IMR-90 (cell line): ENCODE measurements at regions not wholly inside any gene's neighbourhood (a gene's known extent, or its start where the extent isn't known, plus 50 kb on each side); places are given as distances from the start of the nearest gene placed in this dataset.

Experiments used
- ATAC-seq: fragments of 200-7000 bp; cut with Tn5 transposase; 2 replicates; pipeline ENCODE4 v1.9.1; 2020; ENCODE audit warnings: low read depth, mild to moderate bottlenecking, moderate library complexity
- BruUV-seq: library from RNA; stranded (reverse); fragments of 400-500 nt; replicated peaks from 2 replicates; lab custom pipeline; 2021; lab: Mats Ljungman, UMichigan
- CTCF ChIA-PET: fragments of 300-600 bp; formaldehyde crosslinking; extraction: SDS; loops from one replicate; lab custom pipeline; 2021; ENCODE audit warnings: antibody characterized with exemption; lab: Yijun Ruan, JAX
- POLR2A ChIA-PET: fragments of 300-600 bp; sonication (Branson Sonifier 250); formaldehyde crosslinking; loops from one replicate; lab custom pipeline; 2022; ENCODE audit warnings: antibody characterized with exemption; ENCODE audit not compliant: unreplicated experiment; lab: Charles Lee
- DNase-seq: peaks from one replicate; pipeline ENCODE4 v3.0.0; 2013
- H2AFZ ChIP-seq: replicated peaks from 2 replicates; pipeline ENCODE3; 2013; ENCODE audit warnings: low read length, mild to moderate bottlenecking; ENCODE audit not compliant: poor library complexity
- H2AK5ac ChIP-seq: 2 replicates; pipeline ENCODE4 v1.6.1; 2013; ENCODE audit warnings: low read depth, low read length, inconsistent platforms
- H2AK9ac ChIP-seq: replicated peaks from 2 replicates; pipeline ENCODE3; 2013; ENCODE audit warnings: mild to moderate bottlenecking, low read depth, low read length, moderate library complexity; ENCODE audit not compliant: poor library complexity
- H2BK120ac ChIP-seq: 2 replicates; pipeline ENCODE4 v1.6.1; 2013; ENCODE audit warnings: low read depth, low read length, inconsistent platforms
- H2BK15ac ChIP-seq: 3 replicates; pipeline ENCODE4 v1.6.1; 2013; ENCODE audit warnings: low read depth, low read length, inconsistent platforms
- H2BK20ac ChIP-seq: 2 replicates; pipeline ENCODE4 v1.6.1; 2013; ENCODE audit warnings: low read depth, mild to moderate bottlenecking, inconsistent platforms, low read length, moderate library complexity
- H2BK5ac ChIP-seq: 2 replicates; pipeline ENCODE4 v1.6.1; 2013; ENCODE audit warnings: mild to moderate bottlenecking, low read depth, low read length, inconsistent platforms; ENCODE audit not compliant: poor library complexity, severe bottlenecking
- H3K14ac ChIP-seq: replicated peaks from 2 replicates; pipeline ENCODE4 v1.6.1; 2013; ENCODE audit warnings: low read depth, low read length, inconsistent platforms
- H3K18ac ChIP-seq: 2 replicates; pipeline ENCODE4 v1.6.1; 2013; ENCODE audit warnings: low read depth, low read length, control low read depth
- H3K23ac ChIP-seq: 2 replicates; pipeline ENCODE4 v1.6.1; 2013; ENCODE audit warnings: low read depth, low read length, inconsistent platforms
- H3K27ac ChIP-seq: 2 replicates; pipeline ENCODE4 v1.5.1; 2013; ENCODE audit warnings: mild to moderate bottlenecking, control low read depth, low read length; ENCODE audit not compliant: insufficient read depth
- H3K27me3 ChIP-seq: 2 replicates; pipeline ENCODE4 v1.6.1; 2013; ENCODE audit warnings: low read length; ENCODE audit not compliant: control insufficient read depth, insufficient read depth
- H3K36me3 ChIP-seq: 2 replicates; pipeline ENCODE4 v1.6.1; 2013; ENCODE audit warnings: low read length, mixed read lengths; ENCODE audit not compliant: control insufficient read depth, insufficient read depth
- H3K4ac ChIP-seq: 2 replicates; pipeline ENCODE4 v1.6.1; 2013; ENCODE audit warnings: low read depth, low read length, inconsistent platforms
- H3K4me1 ChIP-seq: 2 replicates; pipeline ENCODE4 v1.6.1; 2013; ENCODE audit warnings: low read length, mixed read lengths; ENCODE audit not compliant: control insufficient read depth, insufficient read depth
- H3K4me2 ChIP-seq: 2 replicates; pipeline ENCODE4 v1.6.1; 2013; ENCODE audit warnings: low read depth, mild to moderate bottlenecking, control low read depth, low read length, moderate library complexity
- H3K4me3 ChIP-seq: 2 replicates; pipeline ENCODE4 v1.5.1; 2013; ENCODE audit warnings: low read depth, mild to moderate bottlenecking, control low read depth, low read length, moderate library complexity; ENCODE audit not compliant: insufficient read depth
- H3K56ac ChIP-seq: 2 replicates; pipeline ENCODE4 v1.6.1; 2013; ENCODE audit warnings: low read length, inconsistent platforms; ENCODE audit not compliant: insufficient read depth; ENCODE audit errors: extremely low read depth
- H3K79me1 ChIP-seq, 2 experiments: 2 replicates each; pipeline ENCODE4 v1.6.1; 2013; ENCODE audit warnings: low read length in 2 of 2, inconsistent platforms in 1 of 2, low read depth in 1 of 2
- H3K9ac ChIP-seq: 2 replicates; pipeline ENCODE4 v1.6.1; 2013; ENCODE audit warnings: low read depth, low read length, control low read depth
- H3K9me1 ChIP-seq: 2 replicates; pipeline ENCODE4 v1.6.1; 2013; ENCODE audit warnings: low read length, inconsistent platforms; ENCODE audit not compliant: insufficient read depth
- H3K9me3 ChIP-seq: 2 replicates; pipeline ENCODE4 v1.6.1; 2013; ENCODE audit warnings: low read length; ENCODE audit not compliant: control insufficient read depth, insufficient read depth
- H4K20me1 ChIP-seq: 2 replicates; pipeline ENCODE4 v1.6.1; 2013; ENCODE audit warnings: low read length, inconsistent platforms; ENCODE audit not compliant: insufficient read depth
- H4K5ac ChIP-seq: 2 replicates; pipeline ENCODE4 v1.6.1; 2013; ENCODE audit warnings: mild to moderate bottlenecking, low read depth, low read length, control low read depth
- H4K8ac ChIP-seq, 2 experiments: 2 replicates each; pipeline ENCODE4 v1.6.1; 2013; ENCODE audit warnings: low read depth in 2 of 2, low read length in 2 of 2, control low read depth in 1 of 2, inconsistent platforms in 1 of 2
- H4K91ac ChIP-seq: 2 replicates; pipeline ENCODE4 v1.6.1; 2013; ENCODE audit warnings: low read depth, low read length, inconsistent platforms; ENCODE audit not compliant: insufficient read depth
- BHLHE40 ChIP-seq: fragments of 150-350 bp; IDR thresholded peaks from 2 replicates; pipeline ENCODE4 v1.6.1; 2016; ENCODE audit warnings: mild to moderate bottlenecking, low read depth, low read length
- CEBPB ChIP-seq: IDR thresholded peaks from 2 replicates; pipeline ENCODE4 v1.6.1; 2012; ENCODE audit warnings: low read depth, low read length, improper control_type of control experiment
- CHD1 ChIP-seq: IDR thresholded peaks from 2 replicates; pipeline ENCODE4 v1.6.1; 2012; ENCODE audit warnings: low read depth, low read length, improper control_type of control experiment
- FOS ChIP-seq: fragments of 150-350 bp; IDR thresholded peaks from 2 replicates; pipeline ENCODE4 v1.6.1; 2016; ENCODE audit warnings: low read depth, low read length
- MAFK ChIP-seq: IDR thresholded peaks from 2 replicates; pipeline ENCODE4 v1.6.1; 2012; ENCODE audit warnings: low read depth, low read length, improper control_type of control experiment
- MAZ ChIP-seq: IDR thresholded peaks from 2 replicates; pipeline ENCODE4 v1.6.1; 2012; ENCODE audit warnings: low read depth, mild to moderate bottlenecking, low read length, improper control_type of control experiment, moderate library complexity, borderline replicate concordance
- MXI1 ChIP-seq: IDR thresholded peaks from 2 replicates; pipeline ENCODE4 v1.6.1; 2012; ENCODE audit warnings: low read depth, mild to moderate bottlenecking, low read length, moderate library complexity, borderline replicate concordance
- NFE2L2 ChIP-seq: fragments of 150-350 bp; IDR thresholded peaks from 2 replicates; pipeline ENCODE4 v1.6.1; 2016; ENCODE audit warnings: low read depth, mild to moderate bottlenecking, low read length
- POLR2A ChIP-seq: IDR thresholded peaks from 2 replicates; pipeline ENCODE4 v1.6.1; 2012; ENCODE audit warnings: mild to moderate bottlenecking, low read depth, low read length
- RAD21 ChIP-seq: IDR thresholded peaks from 2 replicates; pipeline ENCODE4 v1.6.1; 2012; ENCODE audit warnings: low read length, improper control_type of control experiment
- RCOR1 ChIP-seq: IDR thresholded peaks from 2 replicates; pipeline ENCODE4 v1.6.1; 2012; ENCODE audit warnings: mild to moderate bottlenecking, low read length, improper control_type of control experiment; ENCODE audit not compliant: insufficient replicate concordance
- RFX5 ChIP-seq: IDR thresholded peaks from 2 replicates; pipeline ENCODE4 v1.8.0; 2012; ENCODE audit warnings: low read depth, mild to moderate bottlenecking, low read length, moderate library complexity
- SMC3 ChIP-seq: fragments of 150-350 bp; IDR thresholded peaks from 2 replicates; pipeline ENCODE4 v1.6.1; 2016; ENCODE audit warnings: low read depth, mild to moderate bottlenecking, antibody characterized with exemption, low read length, moderate library complexity
- WGBS, 2 experiments: methylation state at CpG; one replicate each; pipeline versions ENCODE4 v1.1.5 to v1.1.7; 2013; ENCODE audit warnings: missing lambda C conversion rate in 2 of 2; ENCODE audit not compliant: insufficient read length in 1 of 2; ENCODE audit errors: extremely low coverage in 2 of 2; 5-methylcytosine and 5-hydroxymethylcytosine counted together
- dilution Hi-C: fragments of 300-500 bp; cut with HindIII; formaldehyde crosslinking; loops from one replicate; pipeline ENCODE4 v1.14.3; 2018; ENCODE audit warnings: low sequenced_read_pairs; ENCODE audit not compliant: unreplicated experiment
- in situ Hi-C: fragments of 300-500 bp; cut with MboI; formaldehyde crosslinking; loops from 3 replicates; pipeline ENCODE4 v1.14.3; 2019; ENCODE audit warnings: low sequenced_read_pairs, inconsistent platforms, mixed read lengths
- intact Hi-C: fragments of 100-400 bp; cut with micrococcal nuclease; formaldehyde crosslinking; loops from 2 replicates; pipeline ENCODE4 v1.10.0; 2022
- TF ChIP-seq, protein P1 (sequence below): fragments of 150-350 bp; IDR thresholded peaks from 2 replicates; pipeline ENCODE4 v1.6.1; 2016; ENCODE audit warnings: low read depth, mild to moderate bottlenecking, low read length, moderate library complexity, borderline replicate concordance
- TF ChIP-seq, protein P2 (sequence below): fragments of 150-350 bp; IDR thresholded peaks from 2 replicates; pipeline ENCODE4 v1.6.1; 2017; ENCODE audit warnings: mild to moderate bottlenecking, antibody characterized with exemption, low read length, low read depth
- TF ChIP-seq, protein P3 (sequence below): conservative IDR thresholded peaks from 2 replicates; pipeline ENCODE4 v1.5.1; 2012; ENCODE audit warnings: mild to moderate bottlenecking, low read depth, low read length, improper control_type of control experiment

DNA sequence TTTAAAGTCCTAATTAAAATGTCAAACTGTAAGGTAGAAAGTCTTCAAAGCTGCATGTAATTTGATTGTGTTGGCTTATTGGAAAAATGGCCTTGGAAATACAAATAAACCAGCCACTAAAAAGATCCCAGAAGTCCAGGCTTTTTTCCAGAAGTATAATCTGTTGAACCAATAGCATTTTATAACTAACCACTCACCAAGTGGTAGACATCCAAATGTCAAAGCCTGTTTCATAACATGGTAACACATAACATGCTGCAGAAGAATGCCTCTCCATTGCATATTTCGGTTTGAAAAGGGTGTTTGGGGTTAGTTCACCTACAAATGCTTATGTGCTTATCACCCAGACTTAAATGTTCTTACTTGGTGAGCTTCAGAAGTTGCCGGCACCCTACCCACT, 183.7 kb upstream of the DIO2 start:
- H2AK5ac ChIP-seq: no peak overlapping the region
- H4K20me1 ChIP-seq: no peaks in the 10 kb centered on the region
- in situ Hi-C loops: no loop called here
- peak overlapping the region; percentile 46; the same call in 1 of the 2 replicates for H4K5ac ChIP-seq
- dilution Hi-C loops: no loop called here
- intact Hi-C loops: no loop called here
- H3K9ac ChIP-seq: no peak overlapping the region
- no peak overlapping the region for H3K56ac ChIP-seq
- H3K4me2 ChIP-seq: peak overlapping the region; percentile 47; the same call in 1 of the 2 replicates
- no peak overlapping the region; the same call in 1 of the 2 replicates for H3K18ac ChIP-seq
- H2BK15ac ChIP-seq: no peak overlapping the region
- H2BK120ac ChIP-seq: no peak overlapping the region
- H2BK20ac ChIP-seq: 0 out of 2 replicates have a peak overlapping the region, but pooled peaks have one; percentile 28
- no peak for TF ChIP-seq RAD21
- no peak for TF ChIP-seq MAZ
- TF ChIP-seq NFE2L2: no peak
- TF ChIP-seq RFX5: no peak
- no peak for TF ChIP-seq CHD1
- TF ChIP-seq BHLHE40: no peak
- no peak for TF ChIP-seq POLR2A
- TF ChIP-seq SMC3: no peak
- TF ChIP-seq CEBPB: no peak
- TF ChIP-seq FOS: no peak
- no peak for TF ChIP-seq MAFK
- TF ChIP-seq, protein P1, sequence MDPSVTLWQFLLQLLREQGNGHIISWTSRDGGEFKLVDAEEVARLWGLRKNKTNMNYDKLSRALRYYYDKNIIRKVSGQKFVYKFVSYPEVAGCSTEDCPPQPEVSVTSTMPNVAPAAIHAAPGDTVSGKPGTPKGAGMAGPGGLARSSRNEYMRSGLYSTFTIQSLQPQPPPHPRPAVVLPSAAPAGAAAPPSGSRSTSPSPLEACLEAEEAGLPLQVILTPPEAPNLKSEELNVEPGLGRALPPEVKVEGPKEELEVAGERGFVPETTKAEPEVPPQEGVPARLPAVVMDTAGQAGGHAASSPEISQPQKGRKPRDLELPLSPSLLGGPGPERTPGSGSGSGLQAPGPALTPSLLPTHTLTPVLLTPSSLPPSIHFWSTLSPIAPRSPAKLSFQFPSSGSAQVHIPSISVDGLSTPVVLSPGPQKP: no peak
- no peak for TF ChIP-seq RCOR1
- TF ChIP-seq, protein P2, sequence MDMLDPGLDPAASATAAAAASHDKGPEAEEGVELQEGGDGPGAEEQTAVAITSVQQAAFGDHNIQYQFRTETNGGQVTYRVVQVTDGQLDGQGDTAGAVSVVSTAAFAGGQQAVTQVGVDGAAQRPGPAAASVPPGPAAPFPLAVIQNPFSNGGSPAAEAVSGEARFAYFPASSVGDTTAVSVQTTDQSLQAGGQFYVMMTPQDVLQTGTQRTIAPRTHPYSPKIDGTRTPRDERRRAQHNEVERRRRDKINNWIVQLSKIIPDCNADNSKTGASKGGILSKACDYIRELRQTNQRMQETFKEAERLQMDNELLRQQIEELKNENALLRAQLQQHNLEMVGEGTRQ: no peak
- TF ChIP-seq, protein P3, sequence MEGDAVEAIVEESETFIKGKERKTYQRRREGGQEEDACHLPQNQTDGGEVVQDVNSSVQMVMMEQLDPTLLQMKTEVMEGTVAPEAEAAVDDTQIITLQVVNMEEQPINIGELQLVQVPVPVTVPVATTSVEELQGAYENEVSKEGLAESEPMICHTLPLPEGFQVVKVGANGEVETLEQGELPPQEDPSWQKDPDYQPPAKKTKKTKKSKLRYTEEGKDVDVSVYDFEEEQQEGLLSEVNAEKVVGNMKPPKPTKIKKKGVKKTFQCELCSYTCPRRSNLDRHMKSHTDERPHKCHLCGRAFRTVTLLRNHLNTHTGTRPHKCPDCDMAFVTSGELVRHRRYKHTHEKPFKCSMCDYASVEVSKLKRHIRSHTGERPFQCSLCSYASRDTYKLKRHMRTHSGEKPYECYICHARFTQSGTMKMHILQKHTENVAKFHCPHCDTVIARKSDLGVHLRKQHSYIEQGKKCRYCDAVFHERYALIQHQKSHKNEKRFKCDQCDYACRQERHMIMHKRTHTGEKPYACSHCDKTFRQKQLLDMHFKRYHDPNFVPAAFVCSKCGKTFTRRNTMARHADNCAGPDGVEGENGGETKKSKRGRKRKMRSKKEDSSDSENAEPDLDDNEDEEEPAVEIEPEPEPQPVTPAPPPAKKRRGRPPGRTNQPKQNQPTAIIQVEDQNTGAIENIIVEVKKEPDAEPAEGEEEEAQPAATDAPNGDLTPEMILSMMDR: no peak
- no peak for TF ChIP-seq MXI1
- peaks cover 9% of the 10 kb centered on the region for H3K4me1 ChIP-seq
- no peak overlapping the region for H3K23ac ChIP-seq
- WGBS, 2 experiments: no CpG with 5 or more reads among the region's 2 CpGs
- H2AK9ac ChIP-seq: no peak overlapping the region
- H3K9me1 ChIP-seq: no peaks in the 10 kb centered on the region
- peak; percentile 15 for DNase-seq
- no peak overlapping the region for H3K27ac ChIP-seq
- no peak overlapping the region for H2AFZ ChIP-seq
- ChIA-PET POLR2A (interaction anchor here (0.6 kb wide), 1 partner anchor 443 kb away, joined by 3 read pairs; no protein-coding TSS in a partner anchor), CTCF (interaction anchor here (0.5 kb wide), 1 partner anchor 234 kb away, joined by 3 read pairs; no protein-coding TSS in a partner anchor)
- H4K8ac ChIP-seq: 0 out of 4 replicates have a peak overlapping the region, but pooled peaks of 1 of the 2 experiments have one; percentile 2
- no peaks in the 10 kb centered on the region for H3K27me3 ChIP-seq
- no peak overlapping the region for H2BK5ac ChIP-seq
- no peak overlapping the region for H3K14ac ChIP-seq
- H3K79me1 ChIP-seq: no peaks in the 10 kb centered on the region
- BruUV-seq: no TSS peak
- H3K4me3 ChIP-seq: no peak overlapping the region
- ATAC-seq: no peak; the same call in 1 of the 2 replicates
- no peak overlapping the region for H4K91ac ChIP-seq
- H3K4ac ChIP-seq: no peak overlapping the region
- H3K9me3 ChIP-seq: peaks cover 5% of the 10 kb centered on the region; the same call in 1 of the 2 replicates
- H3K36me3 ChIP-seq: no peaks in the 10 kb centered on the region
